GM23248 (cell line): ENCODE measurements at regions not wholly inside any gene's neighbourhood (a gene's known extent, or its start where the extent isn't known, plus 50 kb on each side); places are given as distances from the start of the nearest gene placed in this dataset.

Experiments used
- EZH2 ChIP-seq: fragments of 200-600 bp; sonication (generic); IDR thresholded peaks from 2 replicates; pipeline ENCODE4 v1.6.1; 2018; ENCODE audit warnings: antibody characterized with exemption, mild to moderate bottlenecking; ENCODE audit not compliant: insufficient read depth, poor library complexity, severe bottlenecking
- EZH2phosphoT487 ChIP-seq: fragments of 200-600 bp; sonication (generic); IDR thresholded peaks from 2 replicates; pipeline ENCODE4 v1.6.1; 2018; ENCODE audit warnings: antibody characterized with exemption, moderate library complexity, mild to moderate bottlenecking, low read depth; ENCODE audit not compliant: insufficient read depth

- TF ChIP-seq EZH2phosphoT487 (no peak), EZH2 (no peak)
Measured at GRCh38 chr6:93676581-93676980, 257.2 kb upstream of the EPHA7 start.
